ENCODE measurements at regions not wholly inside any gene's neighbourhood (a gene's known extent, or its start where the extent isn't known, plus 50 kb on each side); places are given as distances from the start of the nearest gene placed in this dataset.

DNA sequence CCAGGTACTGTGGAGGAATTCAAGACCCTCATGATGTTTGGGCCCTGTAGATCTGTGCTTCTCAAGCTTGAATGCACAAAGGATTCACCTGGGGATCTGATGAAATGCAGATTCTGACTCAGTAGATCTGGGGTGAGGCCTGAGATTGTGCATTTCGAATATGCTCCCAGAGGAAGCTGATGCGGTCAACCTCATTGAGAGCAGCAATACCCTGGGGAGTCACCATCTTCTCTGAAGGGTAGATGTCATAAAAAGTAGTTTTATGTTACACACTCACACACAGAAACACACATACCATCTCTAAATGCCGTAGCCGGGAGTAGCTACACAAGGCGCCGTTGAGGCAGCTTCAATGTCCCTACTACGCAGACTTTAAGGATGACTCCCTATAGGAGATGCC, 55.8 kb upstream of the CPEB4 start:
- H3K27me3 ChIP-seq (ENCODE audit: control insufficient read depth, insufficient read depth, low read length) = no peaks in the 10 kb centered on the region
- no peak overlapping the region for H3K4me3 ChIP-seq (ENCODE audit: low read length)
- H3K27ac ChIP-seq (ENCODE audit: low read depth, low read length) = no peak overlapping the region
- no peaks in the 10 kb centered on the region for H3K4me1 ChIP-seq (ENCODE audit: control insufficient read depth, insufficient read depth, low read length)
- no peak overlapping the region for H3K9ac ChIP-seq (ENCODE audit: low read length)
- H3K36me3 ChIP-seq (ENCODE audit: control insufficient read depth, insufficient read depth, low read length) = no peaks in the 10 kb centered on the region

DNA sequence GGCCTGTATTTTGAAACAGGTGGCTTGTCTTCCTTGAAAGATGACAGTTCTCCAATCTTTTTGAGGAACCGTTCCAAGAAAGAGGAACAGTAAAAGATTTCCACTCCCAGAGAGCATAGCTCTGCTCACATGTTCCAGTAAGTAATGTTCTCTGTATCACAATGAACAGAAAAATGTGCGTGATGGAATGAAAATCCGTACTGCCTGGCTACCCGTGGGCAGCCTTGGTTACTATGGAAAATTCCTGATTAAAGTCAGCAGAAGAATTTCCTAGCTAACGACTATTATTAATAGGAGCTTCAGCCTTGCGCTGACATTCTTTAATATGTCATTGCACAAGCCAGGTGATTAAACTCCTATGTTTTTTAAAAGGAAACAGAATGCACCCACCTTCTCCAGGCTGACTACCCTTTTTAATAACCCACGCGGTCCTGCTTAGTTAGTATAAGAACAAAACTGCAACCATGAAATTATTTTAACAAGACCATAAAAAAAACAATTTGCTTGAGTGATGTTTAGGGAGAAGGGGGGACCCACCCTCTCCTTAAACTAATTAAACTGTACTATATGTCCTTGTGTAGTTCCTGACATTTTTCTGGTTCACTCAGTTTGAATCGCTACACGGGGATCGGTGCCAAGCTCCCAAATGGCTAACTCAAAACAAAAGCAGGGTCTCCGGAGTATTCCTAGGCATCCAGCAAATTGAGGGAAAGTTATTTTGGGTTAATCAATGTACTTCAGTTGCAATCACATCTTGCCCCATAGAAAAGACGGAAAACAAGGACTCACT, 54.8 kb upstream of the CPEB4 start:
- Histone ChIP-seq H3K27me3 (ENCODE audit: control insufficient read depth, insufficient read depth, low read length) (no peaks in the 10 kb centered on the region), H3K27ac (ENCODE audit: low read depth, low read length) (peak overlapping the region; percentile 20), H3K4me1 (ENCODE audit: control insufficient read depth, insufficient read depth, low read length) (no peaks in the 10 kb centered on the region), H3K4me3 (ENCODE audit: low read length) (no peak overlapping the region), H3K36me3 (ENCODE audit: control insufficient read depth, insufficient read depth, low read length) (no peaks in the 10 kb centered on the region), H3K9ac (ENCODE audit: low read length) (no peak overlapping the region)

DNA sequence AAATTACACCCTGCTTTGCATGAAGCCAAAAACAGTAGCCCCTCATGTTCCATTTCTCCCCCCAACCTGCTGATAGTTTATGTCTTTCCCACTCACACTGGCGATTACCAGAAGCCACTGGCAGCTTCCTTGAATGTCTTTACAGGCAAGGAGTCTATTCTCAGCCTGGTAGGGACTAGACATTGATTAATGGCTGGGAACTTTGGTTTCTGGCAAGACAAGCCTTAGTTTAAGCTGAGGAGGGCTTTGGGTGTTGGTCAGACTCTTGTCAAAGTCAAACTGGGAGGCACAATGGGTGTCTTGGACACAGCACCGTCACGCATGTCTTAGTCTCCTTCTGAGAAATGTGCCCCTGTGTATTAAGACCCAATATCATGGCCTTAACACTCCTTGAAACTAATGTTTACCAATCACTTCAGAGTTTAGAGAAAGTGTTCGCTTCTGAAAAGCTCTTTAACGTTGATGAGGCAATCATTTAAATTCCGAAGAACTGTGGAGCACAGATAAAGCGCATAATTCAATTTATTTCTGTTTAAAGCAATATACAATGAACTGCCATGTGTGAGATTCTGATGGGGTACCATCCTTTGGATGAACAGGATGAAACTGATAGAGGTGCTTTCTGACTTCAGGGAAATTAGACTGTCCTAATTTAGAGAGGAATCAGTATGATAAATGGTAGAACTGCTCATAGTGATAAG, 53.9 kb upstream of the CPEB4 start:
- Histone ChIP-seq H3K9ac (ENCODE audit: low read length) (no peak overlapping the region), H3K27me3 (ENCODE audit: control insufficient read depth, insufficient read depth, low read length) (no peaks in the 10 kb centered on the region), H3K4me3 (ENCODE audit: low read length) (no peak overlapping the region), H3K36me3 (ENCODE audit: control insufficient read depth, insufficient read depth, low read length) (no peaks in the 10 kb centered on the region), H3K4me1 (ENCODE audit: control insufficient read depth, insufficient read depth, low read length) (no peaks in the 10 kb centered on the region), H3K27ac (ENCODE audit: low read depth, low read length) (no peak overlapping the region)

DNA sequence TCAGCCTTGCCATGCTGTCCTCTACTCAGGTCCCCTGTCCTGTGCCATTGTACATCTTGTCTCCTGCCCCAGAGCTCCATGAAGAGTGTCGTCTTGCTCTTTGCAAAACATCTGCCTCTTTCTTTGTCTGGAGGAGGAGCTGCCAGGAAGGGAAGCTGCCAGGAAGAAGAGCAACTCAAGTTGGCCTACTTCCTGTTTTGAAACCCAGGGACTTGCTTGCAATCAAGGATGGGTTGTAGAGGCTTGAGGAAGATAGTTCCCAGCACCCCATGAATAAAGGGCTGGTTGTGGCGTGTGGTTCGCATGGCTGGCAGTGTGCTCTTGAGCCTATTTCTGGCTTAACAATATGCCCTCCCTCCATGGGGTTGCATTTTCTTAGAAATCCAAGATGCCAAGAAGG, 53.0 kb upstream of the CPEB4 start:
- Histone ChIP-seq H3K36me3 (ENCODE audit: control insufficient read depth, insufficient read depth, low read length) (no peaks in the 10 kb centered on the region), H3K4me1 (ENCODE audit: control insufficient read depth, insufficient read depth, low read length) (no peaks in the 10 kb centered on the region), H3K27me3 (ENCODE audit: control insufficient read depth, insufficient read depth, low read length) (no peaks in the 10 kb centered on the region), H3K9ac (ENCODE audit: low read length) (no peak overlapping the region), H3K27ac (ENCODE audit: low read depth, low read length) (no peak overlapping the region), H3K4me3 (ENCODE audit: low read length) (no peak overlapping the region)

DNA sequence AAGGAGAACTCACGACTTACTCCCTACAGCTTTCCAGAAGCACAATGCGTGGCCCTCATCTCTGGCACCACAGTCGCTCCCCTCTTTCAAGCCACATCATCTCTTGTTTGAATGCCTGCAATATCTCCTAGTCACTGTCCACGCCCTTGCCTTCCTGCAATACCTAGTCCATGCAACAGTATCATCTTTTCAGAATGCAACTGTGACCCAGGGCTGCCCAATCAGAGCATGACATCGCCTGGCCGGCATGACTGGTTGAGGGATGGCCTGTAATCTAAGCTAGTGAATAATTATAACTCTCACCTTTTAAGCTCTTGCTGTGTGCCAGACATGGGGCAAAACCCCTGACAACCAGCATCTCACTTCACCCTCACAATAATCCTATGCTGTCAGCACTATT, 52.5 kb upstream of the CPEB4 start:
- no peak overlapping the region for H3K4me3 ChIP-seq (ENCODE audit: low read length)
- no peaks in the 10 kb centered on the region for H3K36me3 ChIP-seq (ENCODE audit: control insufficient read depth, insufficient read depth, low read length)
- H3K27me3 ChIP-seq (ENCODE audit: control insufficient read depth, insufficient read depth, low read length) = no peaks in the 10 kb centered on the region
- no peak overlapping the region for H3K27ac ChIP-seq (ENCODE audit: low read depth, low read length)
- H3K4me1 ChIP-seq (ENCODE audit: control insufficient read depth, insufficient read depth, low read length) = no peaks in the 10 kb centered on the region
- no peak overlapping the region for H3K9ac ChIP-seq (ENCODE audit: low read length)

DNA sequence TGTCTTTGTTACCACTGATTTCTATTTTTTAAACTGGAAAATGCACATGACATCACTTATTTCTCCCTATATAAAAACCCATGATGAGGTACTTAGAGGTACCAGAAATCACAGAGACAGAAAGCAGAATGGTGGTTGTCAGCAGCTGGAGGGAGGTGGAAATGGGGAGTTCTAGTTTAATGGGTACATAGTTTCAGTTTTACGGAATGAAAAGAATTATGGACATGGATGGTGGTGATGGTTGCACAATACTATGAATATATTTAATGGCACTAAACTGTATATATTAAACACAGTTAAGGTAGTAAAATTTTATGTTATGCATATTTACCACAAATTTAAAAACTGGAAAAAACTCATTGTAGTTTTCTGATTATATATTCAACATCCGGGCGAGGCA, 50.5 kb upstream of the CPEB4 start:
- H3K4me1 ChIP-seq (ENCODE audit: control insufficient read depth, insufficient read depth, low read length) = no peaks in the 10 kb centered on the region
- no peaks in the 10 kb centered on the region for H3K27me3 ChIP-seq (ENCODE audit: control insufficient read depth, insufficient read depth, low read length)
- no peaks in the 10 kb centered on the region for H3K36me3 ChIP-seq (ENCODE audit: control insufficient read depth, insufficient read depth, low read length)
- no peak overlapping the region for H3K4me3 ChIP-seq (ENCODE audit: low read length)
- H3K27ac ChIP-seq (ENCODE audit: low read depth, low read length) = no peak overlapping the region
- no peak overlapping the region for H3K9ac ChIP-seq (ENCODE audit: low read length)
